Astrocyte of the spinal cord (primary cell): ENCODE measurements at regions not wholly inside any gene's neighbourhood (a gene's known extent, or its start where the extent isn't known, plus 50 kb on each side); places are given as distances from the start of the nearest gene placed in this dataset.

Experiments
- DNase-seq: peaks from one replicate; pipeline ENCODE4 v3.0.0; 2011; ENCODE audit warnings: low read depth, low spot score
- H3K4me3 ChIP-seq: 2 replicates; pipeline ENCODE4 v1.5.1; 2011; ENCODE audit warnings: low read depth, mild to moderate bottlenecking, low read length, moderate library complexity
- in situ Hi-C: cut with HindIII; loops from 2 replicates; pipeline ENCODE4 v1.10.0; 2017; ENCODE audit warnings: low sequenced_read_pairs
- TF ChIP-seq, protein P1 (sequence below): IDR thresholded peaks from 2 replicates; pipeline ENCODE4 v1.5.1; 2012; ENCODE audit warnings: low read depth, mild to moderate bottlenecking, low read length, inconsistent platforms

DNA sequence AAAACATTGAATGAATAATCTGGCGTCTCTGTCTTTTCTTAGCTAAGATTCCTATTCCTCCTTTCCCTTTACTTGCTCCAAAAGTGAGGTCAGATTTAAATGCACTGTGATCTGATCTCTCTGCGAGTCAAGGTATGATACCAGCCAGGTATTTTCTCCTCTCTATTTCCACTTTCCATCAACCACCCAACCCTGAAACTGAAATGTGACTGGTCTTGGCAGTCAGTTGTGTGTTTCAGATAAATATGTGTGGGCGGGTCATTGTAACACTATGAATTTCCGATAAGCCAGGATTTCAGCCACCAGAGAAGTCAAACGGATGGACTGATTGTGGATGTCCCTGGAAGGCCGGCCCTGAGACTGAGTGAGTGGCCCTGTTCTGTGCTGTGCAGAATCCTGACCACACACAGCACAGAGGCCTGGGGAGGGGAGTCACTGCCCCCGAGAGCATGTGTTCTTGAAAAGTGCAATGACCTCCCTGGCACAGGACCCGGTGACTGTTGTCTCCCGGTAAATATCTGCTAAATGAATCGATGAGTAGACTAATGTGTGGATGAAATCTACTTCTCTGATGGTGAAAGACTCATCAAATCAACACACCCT, 612.5 kb upstream of the TMEM132C start:
- TF ChIP-seq, protein P1, sequence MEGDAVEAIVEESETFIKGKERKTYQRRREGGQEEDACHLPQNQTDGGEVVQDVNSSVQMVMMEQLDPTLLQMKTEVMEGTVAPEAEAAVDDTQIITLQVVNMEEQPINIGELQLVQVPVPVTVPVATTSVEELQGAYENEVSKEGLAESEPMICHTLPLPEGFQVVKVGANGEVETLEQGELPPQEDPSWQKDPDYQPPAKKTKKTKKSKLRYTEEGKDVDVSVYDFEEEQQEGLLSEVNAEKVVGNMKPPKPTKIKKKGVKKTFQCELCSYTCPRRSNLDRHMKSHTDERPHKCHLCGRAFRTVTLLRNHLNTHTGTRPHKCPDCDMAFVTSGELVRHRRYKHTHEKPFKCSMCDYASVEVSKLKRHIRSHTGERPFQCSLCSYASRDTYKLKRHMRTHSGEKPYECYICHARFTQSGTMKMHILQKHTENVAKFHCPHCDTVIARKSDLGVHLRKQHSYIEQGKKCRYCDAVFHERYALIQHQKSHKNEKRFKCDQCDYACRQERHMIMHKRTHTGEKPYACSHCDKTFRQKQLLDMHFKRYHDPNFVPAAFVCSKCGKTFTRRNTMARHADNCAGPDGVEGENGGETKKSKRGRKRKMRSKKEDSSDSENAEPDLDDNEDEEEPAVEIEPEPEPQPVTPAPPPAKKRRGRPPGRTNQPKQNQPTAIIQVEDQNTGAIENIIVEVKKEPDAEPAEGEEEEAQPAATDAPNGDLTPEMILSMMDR: no peak
- in situ Hi-C loops: no loop called here
- DNase-seq: no peak
- H3K4me3 ChIP-seq: no peak overlapping the region

DNA sequence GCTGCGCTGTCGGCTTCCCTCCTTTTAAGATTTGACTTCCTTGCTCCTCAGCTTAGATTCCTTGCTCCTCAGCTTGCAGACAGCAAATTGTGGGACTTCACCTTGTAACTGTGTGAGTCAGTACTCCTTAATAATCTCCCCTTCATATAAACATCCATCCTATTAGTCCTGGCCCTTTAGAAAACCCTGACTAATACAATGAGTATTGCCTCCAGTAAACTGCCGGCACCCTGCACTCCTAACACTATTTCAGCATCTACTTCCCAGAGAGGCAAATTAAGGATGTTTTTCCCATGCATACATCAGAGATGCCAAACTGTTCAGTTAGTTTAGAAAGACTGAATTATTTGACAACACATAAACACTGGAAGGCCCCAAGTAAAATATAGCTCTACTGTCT, 611.3 kb upstream of the TMEM132C start:
- in situ Hi-C loops: no loop called here
- peak; percentile 83 for DNase-seq

DNA sequence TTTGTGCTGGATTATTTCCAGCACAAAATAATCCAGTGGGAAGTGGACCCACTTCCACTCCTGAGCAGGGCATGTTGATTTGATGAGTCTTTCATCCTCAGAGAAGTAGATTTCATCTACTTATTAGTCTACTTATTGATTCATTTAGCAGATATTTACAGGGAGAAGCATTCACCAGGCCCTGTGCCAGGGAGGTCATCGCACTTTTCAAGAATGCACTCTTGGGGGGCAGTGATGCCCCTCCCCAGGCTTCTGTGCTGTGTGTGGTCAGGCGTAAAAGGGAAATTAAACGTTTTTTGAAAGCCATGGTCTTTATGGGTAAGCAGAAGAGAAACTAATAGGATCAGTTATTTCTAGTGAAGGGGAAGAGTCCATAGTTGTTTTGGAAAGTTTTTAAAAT, 610.7 kb upstream of the TMEM132C start:
- TF ChIP-seq, protein P1: no peak
- in situ Hi-C loops: no loop called here
- no peak overlapping the region for H3K4me3 ChIP-seq
- peak; percentile 38 for DNase-seq

More for the DNA sequence above, 611.3 kb upstream of the TMEM132C start:
- TF ChIP-seq, protein P1: no peak
- no peak overlapping the region for H3K4me3 ChIP-seq

DNA sequence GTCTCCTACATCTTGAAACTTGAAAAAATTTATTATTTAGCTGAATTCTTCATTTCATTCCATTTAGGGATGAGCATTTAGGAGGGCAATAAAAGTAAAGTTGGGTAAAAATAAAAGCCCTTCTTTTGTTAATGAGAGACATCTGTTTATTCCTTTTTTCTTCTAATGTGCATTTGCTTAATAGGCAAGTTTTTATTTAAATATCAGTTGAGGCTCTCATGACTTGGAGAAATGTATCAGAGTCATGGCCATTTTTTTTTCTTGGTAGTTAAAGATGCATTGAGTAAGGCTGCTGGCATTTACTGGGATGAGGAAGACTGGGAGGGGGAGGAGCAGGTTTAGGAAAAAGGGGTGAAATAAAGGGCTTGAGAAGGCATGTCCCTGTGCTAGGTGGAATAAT, 609.9 kb upstream of the TMEM132C start:
- DNase-seq: no peak
- H3K4me3 ChIP-seq: no peak overlapping the region
- TF ChIP-seq, protein P1: no peak
- in situ Hi-C loops: no loop called here

DNA sequence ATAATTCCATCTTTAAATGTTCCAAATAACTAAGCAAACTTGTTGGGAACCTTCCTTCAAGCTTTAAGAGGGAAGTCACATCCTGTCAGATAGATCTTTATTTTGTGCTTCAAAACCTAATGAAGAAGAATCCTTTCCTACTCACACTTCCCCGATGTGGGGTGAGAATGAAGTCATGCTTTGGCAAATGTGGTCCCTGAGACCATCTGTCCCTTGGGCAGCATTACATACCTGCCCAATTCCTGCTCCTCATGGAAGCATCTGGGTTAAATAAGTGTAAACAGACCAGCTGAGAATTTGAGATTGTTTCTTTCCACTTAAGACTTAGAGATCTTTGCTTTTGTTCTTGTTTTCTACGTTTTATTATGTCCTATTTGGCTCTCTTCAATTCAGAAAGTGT, 606.0 kb upstream of the TMEM132C start:
- DNase-seq: no peak
- no peak overlapping the region for H3K4me3 ChIP-seq
- in situ Hi-C loops: no loop called here
- TF ChIP-seq, protein P1: no peak

DNA sequence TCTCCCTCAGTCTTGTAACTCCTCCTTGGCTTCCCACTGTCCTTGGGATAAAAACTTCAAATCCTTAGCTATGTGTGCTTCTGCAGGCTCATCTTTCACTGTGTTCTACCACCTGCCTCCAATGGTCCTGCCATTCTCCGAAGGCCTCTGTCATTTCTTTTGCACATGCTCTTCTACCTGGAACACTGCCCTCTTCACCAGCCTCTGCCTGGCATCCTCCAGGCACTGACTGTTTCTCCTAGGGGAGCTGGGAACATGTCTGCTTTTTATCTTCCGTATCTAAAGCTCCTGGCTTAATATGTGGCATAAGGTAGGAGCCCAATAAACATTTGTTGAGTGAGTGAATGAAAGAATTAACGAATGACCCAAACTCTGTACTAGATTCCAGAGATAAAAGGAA, 603.3 kb upstream of the TMEM132C start:
- no peak overlapping the region for H3K4me3 ChIP-seq
- TF ChIP-seq, protein P1: no peak
- in situ Hi-C loops: no loop called here
- DNase-seq: no peak
